Pancreas (tissue), 10 donors: ENCODE measurements at regions not wholly inside any gene's neighbourhood (a gene's known extent, or its start where the extent isn't known, plus 50 kb on each side); places are given as distances from the start of the nearest gene placed in this dataset.

ENCODE experiments used
- ATAC-seq, 4 donors: fragments of 200-7000 bp; cut with Tn5 transposase; one replicate each; pipeline versions ENCODE4 v1.8.0 to v1.9.1; 2020; ENCODE audit warnings: mild to moderate bottlenecking in 4 of 4, moderate library complexity in 4 of 4
- DNase-seq, 6 donors: peaks; one replicate each; pipeline ENCODE4 v3.0.0-alpha.2; 2020
- FAIRE-seq: peaks from 2 replicates; lab custom pipeline; 2012; peaks lifted over from hg19 to GRCh38; lab: Jason Lieb, UNC
- H3K27ac ChIP-seq, 4 donors: fragments of 200-600 bp; sonication (generic); 1 replicate in 3 of 4; 2 replicates in 1 of 4; pipeline versions ENCODE4 v1.5.0 to v1.8.0; 2020
- H3K27me3 ChIP-seq, 4 donors: fragments of 200-600 bp; one replicate each; pipeline ENCODE4 v1.8.0; 2021
- H3K36me3 ChIP-seq, 3 donors: fragments of 200-600 bp; sonication (generic) in 1 of 3; one replicate each; pipeline versions ENCODE4 v1.5.0 to v1.8.0; 2020 to 2021
- H3K4me1 ChIP-seq, 3 donors: fragments of 200-600 bp; one replicate each; pipeline ENCODE4 v1.8.0; 2021
- H3K4me3 ChIP-seq, 4 donors: fragments of 200-600 bp; sonication (generic) in 2 of 4; one replicate each; pipeline versions ENCODE4 v1.5.0 to v1.8.0; 2020 to 2021
- H3K9me3 ChIP-seq, 4 donors: fragments of 200-600 bp; one replicate each; pipeline ENCODE4 v1.8.0; 2021
- WGBS, 2 donors: extraction: QIAGEN DNeasy Blood & Tissue Kit; methylation state at CpG; one replicate each; pipeline ENCODE4 v1.1.7; 2013; 5-methylcytosine and 5-hydroxymethylcytosine counted together
- intact Hi-C, 3 donors: fragments of 100-400 bp; cut with DNase I; formaldehyde crosslinking; loops; one replicate each; pipeline versions ENCODE4 v1.11.1 to v1.14.2; 2022
- TF ChIP-seq, protein P1 (sequence below), 4 donors: fragments of 200-600 bp; sonication (generic) in 3 of 4; IDR thresholded peaks; one replicate each; pipeline versions ENCODE4 v1.5.0 to v1.8.0; 2021; ENCODE audit warnings: antibody characterized with exemption in 4 of 4
- donor health status: healthy with polysubstance abuse.
- donor health status: DM: no; HTN: no; CAD: no; lungs with moderate emphysema.
- donor health status: DM: no; HTN: no; CAD: no.
- donor health status: control.
- donor health status: control.
- donor health status: Bipolar disorder and iron deficiency.
- donor health status: DM: yes; HTN: yes; CAD: no.
- donor health status: DM: no; HTN: no; CAD: no.
- donor health status: DM: no; HTN: no; CAD: no.
- donor health status: DM: yes; HTN: yes; CAD: no.

DNA sequence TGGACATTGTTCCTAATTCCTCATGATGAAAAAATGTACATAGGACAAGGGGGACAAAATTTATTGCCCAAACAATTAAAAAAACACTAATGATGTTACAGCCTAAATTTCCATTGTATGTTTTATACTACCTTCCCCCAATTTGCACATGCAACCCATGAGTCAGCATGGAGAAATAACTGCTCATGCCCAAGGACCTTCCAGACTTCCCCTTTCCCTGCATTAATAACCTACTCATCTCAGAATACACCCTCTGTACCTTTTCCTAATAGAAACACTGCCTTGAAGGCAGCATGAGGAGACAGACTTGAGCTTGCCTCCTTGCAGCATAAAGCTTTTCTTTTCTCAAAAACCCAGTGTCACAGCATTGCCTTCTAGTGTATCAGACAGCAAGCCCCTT is 2402.8 kb downstream of the TP53TG3F start:
- H3K9me3 ChIP-seq = no peaks in the 10 kb centered on the region
- H3K27me3 ChIP-seq = no peaks in the 10 kb centered on the region
- H3K4me3 ChIP-seq = no peak overlapping the region
- H3K36me3 ChIP-seq = no peaks in the 10 kb centered on the region
- no peak overlapping the region for H3K27ac ChIP-seq
- no peak for FAIRE-seq
- no peaks in the 10 kb centered on the region for H3K4me1 ChIP-seq
- intact Hi-C loops = no loop called here
- no peak for ATAC-seq
- DNase-seq = no peak
- TF ChIP-seq, protein P1, sequence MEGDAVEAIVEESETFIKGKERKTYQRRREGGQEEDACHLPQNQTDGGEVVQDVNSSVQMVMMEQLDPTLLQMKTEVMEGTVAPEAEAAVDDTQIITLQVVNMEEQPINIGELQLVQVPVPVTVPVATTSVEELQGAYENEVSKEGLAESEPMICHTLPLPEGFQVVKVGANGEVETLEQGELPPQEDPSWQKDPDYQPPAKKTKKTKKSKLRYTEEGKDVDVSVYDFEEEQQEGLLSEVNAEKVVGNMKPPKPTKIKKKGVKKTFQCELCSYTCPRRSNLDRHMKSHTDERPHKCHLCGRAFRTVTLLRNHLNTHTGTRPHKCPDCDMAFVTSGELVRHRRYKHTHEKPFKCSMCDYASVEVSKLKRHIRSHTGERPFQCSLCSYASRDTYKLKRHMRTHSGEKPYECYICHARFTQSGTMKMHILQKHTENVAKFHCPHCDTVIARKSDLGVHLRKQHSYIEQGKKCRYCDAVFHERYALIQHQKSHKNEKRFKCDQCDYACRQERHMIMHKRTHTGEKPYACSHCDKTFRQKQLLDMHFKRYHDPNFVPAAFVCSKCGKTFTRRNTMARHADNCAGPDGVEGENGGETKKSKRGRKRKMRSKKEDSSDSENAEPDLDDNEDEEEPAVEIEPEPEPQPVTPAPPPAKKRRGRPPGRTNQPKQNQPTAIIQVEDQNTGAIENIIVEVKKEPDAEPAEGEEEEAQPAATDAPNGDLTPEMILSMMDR (IDR thresholded peaks at IDR 0.05) = no peak

DNA sequence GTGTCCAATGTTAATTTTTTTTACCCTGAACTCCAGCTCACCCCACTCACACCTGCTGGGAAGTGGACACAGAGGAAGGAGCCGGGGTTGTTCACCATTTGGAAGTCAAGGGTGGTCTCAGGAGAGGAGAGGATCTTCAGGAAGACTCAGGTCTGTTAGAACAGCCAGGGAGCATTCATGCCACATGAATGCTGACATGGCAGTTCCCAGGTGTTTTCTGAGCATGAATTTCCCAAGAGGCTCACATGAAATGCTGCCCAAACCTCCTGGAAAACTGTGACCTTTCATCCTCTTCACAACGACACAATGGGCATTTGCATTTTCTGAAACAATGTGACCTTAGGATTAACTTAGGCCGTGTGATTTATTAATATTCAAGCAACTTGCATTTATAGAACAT is 2409.2 kb downstream of the TP53TG3F start:
- TF ChIP-seq, protein P1 (IDR thresholded peaks at IDR 0.05) = no peak
- intact Hi-C loops = no loop called here
- no peak overlapping the region for H3K27ac ChIP-seq
- no peak for DNase-seq
- FAIRE-seq = no peak
- H3K4me1 ChIP-seq = no peaks in the 10 kb centered on the region
- WGBS, 2 donors = 26 to 27% methylated on average over 3 of the region's 3 CpGs
- no peak for ATAC-seq
- H3K27me3 ChIP-seq = no peaks in the 10 kb centered on the region
- H3K4me3 ChIP-seq = no peak overlapping the region
- no peaks in the 10 kb centered on the region for H3K9me3 ChIP-seq
- H3K36me3 ChIP-seq = no peaks in the 10 kb centered on the region

DNA sequence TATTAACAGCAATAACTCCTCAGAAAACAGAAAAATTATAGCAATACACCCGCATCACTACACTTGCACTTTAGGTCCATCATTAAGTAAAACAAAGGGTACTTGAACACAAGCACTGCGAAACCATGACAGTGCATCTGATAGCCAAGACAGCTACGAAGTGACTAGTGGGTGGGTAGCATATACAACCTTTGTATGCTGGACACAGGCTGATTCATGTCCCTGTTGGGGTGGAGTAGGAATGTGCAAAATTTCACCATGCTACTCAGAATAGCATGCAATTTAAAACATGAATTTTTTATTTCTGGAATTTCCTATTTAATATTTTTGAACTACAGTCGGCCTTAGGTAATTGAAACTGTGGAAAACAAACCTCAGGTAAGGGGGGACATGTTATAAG is 2414.1 kb downstream of the TP53TG3F start:
- Histone ChIP-seq H3K4me1 (no peaks in the 10 kb centered on the region), H3K36me3 (no peaks in the 10 kb centered on the region), H3K9me3 (no peaks in the 10 kb centered on the region), H3K27ac (no peak overlapping the region), H3K4me3 (no peak overlapping the region), H3K27me3 (no peaks in the 10 kb centered on the region)
- ATAC-seq (no peak), DNase-seq (no peak), FAIRE-seq (no peak)
- intact Hi-C loops = no loop called here
- WGBS, 2 donors = 41 to 44% methylated on average over 4 of the region's 4 CpGs
- TF ChIP-seq, protein P1 (IDR thresholded peaks at IDR 0.05) = no peak

GRCh38 chr16:35881654-35882053 is 2422.2 kb downstream of the TP53TG3F start:
- FAIRE-seq (no peak), ATAC-seq (no peak), DNase-seq (no peak)
- Histone ChIP-seq H3K4me1 (no peaks in the 10 kb centered on the region), H3K27me3 (no peaks in the 10 kb centered on the region), H3K36me3 (no peaks in the 10 kb centered on the region), H3K4me3 (no peak overlapping the region), H3K9me3 (no peaks in the 10 kb centered on the region), H3K27ac (no peak overlapping the region)
- intact Hi-C loops = no loop called here
- TF ChIP-seq, protein P1 (IDR thresholded peaks at IDR 0.05) = no peak
- WGBS, 2 donors = 56 to 58% methylated on average over 2 of the region's 2 CpGs

- WGBS, 2 donors = 38 to 63% methylated on average over 1 of the region's 1 CpG
- ATAC-seq (no peak), FAIRE-seq (no peak), DNase-seq (no peak)
- Histone ChIP-seq H3K4me3 (no peak overlapping the region), H3K9me3 (no peaks in the 10 kb centered on the region), H3K4me1 (no peaks in the 10 kb centered on the region), H3K27ac (no peak overlapping the region), H3K27me3 (no peaks in the 10 kb centered on the region), H3K36me3 (no peaks in the 10 kb centered on the region)
- intact Hi-C loops = no loop called here
- TF ChIP-seq, protein P1 (IDR thresholded peaks at IDR 0.05) = no peak
These were observed 2447.0 kb downstream of the TP53TG3F start for GRCh38 chr16:35906440-35906839.
